IPS DF 6.9 (cell line): ENCODE measurements at regions not wholly inside any gene's neighbourhood (a gene's known extent, or its start where the extent isn't known, plus 50 kb on each side); places are given as distances from the start of the nearest gene placed in this dataset.
"Not testable (repeated sequence)": the region's sequence is repeated elsewhere in the genome, so short reads cannot be mapped to it uniquely, and the experiment has no call there.

Experiments
- DNase-seq: peaks from one replicate; pipeline ENCODE4 v3.0.0-alpha.2; 2013; ENCODE audit warnings: low read depth, low spot score
- H3K27ac ChIP-seq: one replicate; pipeline ENCODE4 v1.5.1; 2013; ENCODE audit warnings: low read length, control low read depth
- H3K27me3 ChIP-seq: 2 replicates; pipeline ENCODE4 v1.6.1; 2013; ENCODE audit warnings: mild to moderate bottlenecking, low read length; ENCODE audit not compliant: control insufficient read depth, insufficient read depth
- H3K36me3 ChIP-seq: 2 replicates; pipeline ENCODE4 v1.6.1; 2013; ENCODE audit warnings: low read length; ENCODE audit not compliant: control insufficient read depth, insufficient read depth
- H3K4me1 ChIP-seq: 2 replicates; pipeline ENCODE4 v1.6.1; 2013; ENCODE audit warnings: low read length; ENCODE audit not compliant: control insufficient read depth, insufficient read depth
- H3K4me3 ChIP-seq: 2 replicates; pipeline ENCODE4 v1.5.1; 2013; ENCODE audit warnings: mild to moderate bottlenecking, low read length
- H3K9me3 ChIP-seq: 2 replicates; pipeline ENCODE4 v1.6.1; 2013; ENCODE audit warnings: low read length, inconsistent platforms; ENCODE audit not compliant: control insufficient read depth, insufficient read depth
- WGBS: extraction: QIAGEN DNeasy Blood & Tissue Kit; methylation state at CpG from one replicate; pipeline ENCODE4 v1.1.7; 2013; ENCODE audit warnings: mixed read lengths, missing lambda C conversion rate; ENCODE audit not compliant: insufficient read length, insufficient coverage; 5-methylcytosine and 5-hydroxymethylcytosine counted together

DNA sequence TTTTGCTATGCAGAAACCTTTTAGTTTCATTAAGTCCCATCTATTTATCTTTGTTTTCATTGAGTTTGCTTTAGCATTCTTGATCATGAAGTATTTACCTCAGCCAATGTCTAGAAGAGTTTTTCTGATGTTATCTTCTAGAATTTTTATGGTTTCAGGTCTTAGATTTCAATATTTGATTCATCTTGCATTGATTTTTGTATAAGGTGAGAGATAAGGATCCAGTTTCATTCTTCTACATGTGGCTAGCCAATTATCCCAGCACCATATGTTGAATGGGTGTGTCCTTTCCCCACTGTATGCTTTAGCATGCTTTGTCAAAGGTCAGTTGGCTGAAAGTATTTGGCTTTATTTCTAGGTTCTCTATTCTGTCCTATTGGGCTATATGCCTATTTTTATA lies 395.2 kb downstream of the HGF start:
- DNase-seq, H3K4me3 ChIP-seq, H3K27ac ChIP-seq, H3K36me3 ChIP-seq, H3K4me1 ChIP-seq, H3K9me3 ChIP-seq, H3K27me3 ChIP-seq: not testable (repeated sequence)

DNA sequence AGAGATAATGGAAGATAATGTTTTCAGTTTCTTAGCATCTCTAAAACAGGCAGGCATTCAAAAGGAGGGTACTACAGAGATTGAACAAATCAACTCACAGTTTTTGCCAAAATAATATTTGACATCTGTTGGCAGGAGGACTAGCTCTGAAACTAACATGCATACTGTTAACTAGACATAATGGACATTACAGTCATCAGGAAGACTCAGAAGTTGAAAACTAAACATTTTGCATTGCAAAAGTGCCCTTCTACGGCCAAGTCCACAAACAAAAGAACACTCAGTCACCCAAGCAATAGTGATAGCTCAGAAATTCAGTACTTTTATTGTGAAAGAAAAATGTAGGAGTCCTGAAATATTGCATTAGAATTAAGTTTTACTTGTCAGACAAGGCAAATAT lies 399.0 kb downstream of the HGF start:
- no peaks in the 10 kb centered on the region for H3K36me3 ChIP-seq
- H3K4me3 ChIP-seq, result no peak overlapping the region
- H3K27me3 ChIP-seq, result no peaks in the 10 kb centered on the region
- H3K4me1 ChIP-seq, result no peaks in the 10 kb centered on the region
- H3K27ac ChIP-seq, result no peak overlapping the region
- DNase-seq, result no peak
- no peaks in the 10 kb centered on the region for H3K9me3 ChIP-seq
- WGBS, result no CpG with 5 or more reads among the region's 1 CpG

DNA sequence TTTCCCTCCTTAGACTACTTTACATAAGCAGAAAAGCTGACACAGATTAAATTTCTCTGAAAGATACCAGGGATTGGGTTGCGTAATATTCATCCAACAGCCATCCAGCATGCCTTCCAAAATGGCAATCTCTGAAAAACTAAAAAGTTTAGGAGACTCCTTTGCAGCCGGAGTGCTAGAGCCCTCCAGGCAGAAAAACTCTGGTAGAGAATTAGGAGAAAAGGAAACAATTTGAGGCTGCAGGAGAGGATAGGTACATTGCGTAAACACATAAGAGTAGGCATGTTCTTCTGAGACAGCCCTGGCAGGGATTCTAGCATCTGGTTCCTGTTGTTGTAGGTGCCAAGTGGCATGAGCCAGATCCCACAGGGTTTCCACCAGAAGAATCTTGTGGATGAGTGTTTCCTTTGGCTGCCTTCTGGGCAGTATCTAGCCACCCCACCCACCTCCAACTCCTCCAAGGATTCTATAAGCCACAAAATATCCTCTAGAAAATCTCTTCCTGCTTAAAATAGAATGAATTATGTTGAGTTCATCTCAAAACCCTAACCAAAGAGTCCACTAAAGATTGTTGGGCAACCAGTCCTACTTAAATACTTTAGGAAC lies 402.4 kb downstream of the HGF start:
- Histone ChIP-seq H3K27ac (no peak overlapping the region), H3K27me3 (no peaks in the 10 kb centered on the region), H3K9me3 (no peaks in the 10 kb centered on the region), H3K4me1 (no peaks in the 10 kb centered on the region), H3K4me3 (no peak overlapping the region), H3K36me3 (no peaks in the 10 kb centered on the region)
- no peak for DNase-seq
- no CpG with 5 or more reads among the region's 3 CpGs for WGBS

DNA sequence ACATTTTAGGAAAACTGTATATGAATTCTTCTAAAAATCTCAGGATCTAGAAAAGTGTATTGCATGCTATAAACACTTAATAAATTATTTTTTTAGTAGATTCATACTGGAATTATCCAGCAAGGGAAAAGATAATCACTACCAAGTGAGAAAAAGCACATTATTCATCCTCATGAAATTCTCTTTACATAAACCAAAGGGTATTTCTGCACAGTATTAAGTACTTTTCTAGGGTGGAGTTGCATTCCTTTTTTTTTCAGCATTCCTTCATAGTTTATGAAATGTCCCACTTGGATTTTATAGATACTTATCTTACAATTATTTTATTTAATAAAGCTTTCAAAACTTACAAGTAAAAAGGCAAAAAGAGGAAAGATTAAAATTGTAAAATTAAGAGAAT lies 403.3 kb downstream of the HGF start:
- DNase-seq, result no peak
- Histone ChIP-seq H3K4me3 (no peak overlapping the region), H3K4me1 (no peaks in the 10 kb centered on the region), H3K27ac (no peak overlapping the region), H3K36me3 (no peaks in the 10 kb centered on the region), H3K9me3 (no peaks in the 10 kb centered on the region), H3K27me3 (no peaks in the 10 kb centered on the region)

DNA sequence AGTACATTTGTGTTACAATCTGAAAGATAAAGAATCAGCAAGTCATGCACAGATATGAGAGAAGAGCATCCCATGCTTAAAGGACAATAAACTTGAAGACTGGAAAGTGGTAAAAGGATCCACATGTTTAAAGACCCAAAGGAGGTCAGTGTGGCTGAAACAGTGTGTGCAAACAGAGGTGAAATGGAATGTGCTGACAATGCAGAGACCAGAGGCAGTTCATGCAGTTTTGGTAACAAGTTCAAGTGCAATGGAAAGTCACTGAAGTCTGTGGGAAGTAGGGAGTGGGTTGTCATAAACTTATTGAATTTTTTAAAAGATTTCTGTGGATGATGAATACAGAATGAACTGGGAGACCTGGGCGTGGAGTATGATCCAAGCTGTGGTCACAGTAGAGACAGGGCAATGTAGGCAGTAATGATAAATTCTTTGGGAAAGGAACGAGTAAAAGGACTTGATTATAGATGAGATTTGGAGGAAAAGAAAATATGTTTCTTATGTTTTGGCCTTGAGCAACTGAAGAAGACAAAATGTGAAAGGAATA lies 408.0 kb downstream of the HGF start:
- Histone ChIP-seq H3K27me3 (no peaks in the 10 kb centered on the region), H3K36me3 (no peaks in the 10 kb centered on the region), H3K4me1 (no peaks in the 10 kb centered on the region), H3K27ac (no peak overlapping the region), H3K9me3 (no peaks in the 10 kb centered on the region), H3K4me3 (no peak overlapping the region)
- DNase-seq, result no peak
- WGBS, result 100% methylated on average over 1 of the region's 2 CpGs

DNA sequence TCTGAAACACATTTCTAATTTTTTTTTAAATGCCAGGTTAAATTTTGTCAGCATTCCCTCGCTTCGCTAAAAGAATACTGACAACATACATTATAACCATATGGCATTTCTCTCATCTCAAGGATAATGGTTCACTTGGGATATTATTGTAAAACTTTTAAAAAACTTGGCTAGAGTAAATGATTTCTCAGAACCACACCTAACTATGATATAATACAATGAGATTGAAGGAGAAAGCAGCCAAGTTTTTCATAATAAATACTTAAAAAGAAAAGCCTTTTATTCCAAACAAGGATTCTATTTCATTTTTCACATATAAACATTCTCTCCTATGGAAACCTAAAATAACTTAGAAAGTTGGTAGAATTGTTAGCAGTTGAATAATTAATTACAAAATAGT lies 413.9 kb downstream of the HGF start:
- H3K4me1 ChIP-seq, result no peaks in the 10 kb centered on the region
- DNase-seq, result no peak
- H3K4me3 ChIP-seq, result no peak overlapping the region
- no peaks in the 10 kb centered on the region for H3K9me3 ChIP-seq
- no CpG with 5 or more reads among the region's 2 CpGs for WGBS
- H3K27me3 ChIP-seq, result no peaks in the 10 kb centered on the region
- H3K27ac ChIP-seq, result no peak overlapping the region
- H3K36me3 ChIP-seq, result no peaks in the 10 kb centered on the region

DNA sequence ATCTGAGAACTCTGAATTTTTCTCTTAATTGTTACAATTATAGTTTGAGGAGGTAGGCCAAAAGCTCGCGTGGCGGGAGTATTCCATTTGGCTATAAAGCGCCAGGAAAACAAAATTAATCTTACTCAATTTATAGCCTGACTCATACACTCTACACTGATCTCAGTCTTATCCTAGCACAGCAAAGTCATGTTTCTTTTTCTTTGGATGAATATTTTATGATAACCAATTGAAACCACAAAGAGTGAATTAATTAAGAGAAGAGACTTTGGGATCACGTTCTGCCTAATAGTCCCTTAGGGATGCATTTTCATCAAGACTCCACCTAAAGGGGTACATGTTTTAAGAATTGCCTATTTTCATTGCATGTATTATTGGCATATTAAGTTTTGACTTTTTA lies 420.8 kb downstream of the HGF start:
- Histone ChIP-seq H3K27ac (no peak overlapping the region), H3K4me1 (no peaks in the 10 kb centered on the region), H3K4me3 (no peak overlapping the region), H3K27me3 (no peaks in the 10 kb centered on the region), H3K9me3 (no peaks in the 10 kb centered on the region), H3K36me3 (no peaks in the 10 kb centered on the region)
- DNase-seq, result no peak
- WGBS, result no CpG with 5 or more reads among the region's 5 CpGs

DNA sequence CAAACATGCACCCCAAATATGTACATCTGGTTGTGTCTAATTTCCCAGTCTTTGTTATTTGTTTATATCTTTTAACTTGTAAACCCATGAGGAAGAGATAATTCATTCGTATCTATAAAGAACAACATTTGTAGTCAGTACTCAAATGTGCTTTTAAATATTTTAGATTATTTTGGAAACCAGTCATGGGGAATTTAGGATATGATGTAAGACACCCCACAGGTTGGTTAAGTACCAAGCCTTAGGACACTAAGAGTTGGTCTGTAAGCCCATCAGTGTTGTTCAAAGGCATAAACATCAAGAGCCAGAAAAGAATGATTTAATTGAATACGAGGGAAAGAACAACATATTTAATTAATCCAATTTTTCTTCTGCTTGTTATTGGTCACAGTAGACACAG lies 421.1 kb upstream of the SEMA3C start:
- no peak for DNase-seq
- Histone ChIP-seq H3K9me3 (no peaks in the 10 kb centered on the region), H3K4me1 (no peaks in the 10 kb centered on the region), H3K4me3 (no peak overlapping the region), H3K27me3 (no peaks in the 10 kb centered on the region), H3K36me3 (no peaks in the 10 kb centered on the region), H3K27ac (no peak overlapping the region)
- no CpG with 5 or more reads among the region's 2 CpGs for WGBS

DNA sequence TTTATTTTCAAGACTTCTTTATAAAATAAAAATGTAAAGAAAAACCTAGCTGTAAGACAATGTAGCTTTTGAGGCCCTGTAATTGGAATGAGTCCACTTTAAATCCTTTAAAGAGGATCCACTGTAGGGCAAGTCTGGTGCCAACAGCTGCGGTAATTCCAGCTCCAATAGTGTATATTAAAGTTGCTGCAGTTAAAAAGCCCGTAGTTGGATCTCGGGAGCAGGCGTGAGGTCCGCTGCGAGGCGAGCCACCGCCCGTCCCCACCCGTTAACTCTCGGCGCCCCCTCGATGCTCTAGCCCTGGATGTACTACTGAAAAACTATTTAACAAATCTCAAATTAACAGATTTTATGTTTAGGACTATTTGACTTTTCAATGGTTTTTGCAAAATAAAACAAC lies 414.7 kb upstream of the SEMA3C start:
- no peaks in the 10 kb centered on the region; the same call in 1 of the 2 replicates for H3K4me1 ChIP-seq
- H3K9me3 ChIP-seq, result no peaks in the 10 kb centered on the region
- no peak overlapping the region for H3K27ac ChIP-seq
- no peaks in the 10 kb centered on the region for H3K27me3 ChIP-seq
- H3K36me3 ChIP-seq, result no peaks in the 10 kb centered on the region
- no CpG with 5 or more reads among the region's 13 CpGs for WGBS
- H3K4me3 ChIP-seq, result no peak overlapping the region
- no peak for DNase-seq

DNA sequence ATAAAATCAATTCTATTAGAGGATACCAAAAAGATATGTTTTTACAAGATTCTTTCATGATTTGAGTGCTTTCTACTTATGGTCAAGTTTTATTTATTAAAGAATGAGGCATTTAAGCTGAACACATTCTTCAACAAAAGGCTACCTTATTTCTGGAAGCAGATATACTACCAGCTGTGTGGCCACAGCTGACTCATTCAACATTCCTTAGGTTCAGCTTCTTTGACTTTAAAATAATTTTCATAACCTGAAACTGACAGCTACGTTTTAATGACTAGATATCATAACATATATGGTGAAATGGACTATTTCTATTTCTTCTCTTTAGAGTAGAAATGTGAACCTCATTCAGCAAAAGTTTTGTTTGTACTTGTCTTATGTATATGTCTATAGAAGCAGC lies 414.2 kb upstream of the SEMA3C start:
- Histone ChIP-seq H3K27ac (no peak overlapping the region), H3K36me3 (no peaks in the 10 kb centered on the region), H3K9me3 (no peaks in the 10 kb centered on the region), H3K27me3 (no peaks in the 10 kb centered on the region), H3K4me1 (no peaks in the 10 kb centered on the region; the same call in 1 of the 2 replicates), H3K4me3 (no peak overlapping the region)
- no peak for DNase-seq
- WGBS, result no CpG with 5 or more reads among the region's 1 CpG
